ENCODE measurements at regions not wholly inside any gene's neighbourhood (a gene's known extent, or its start where the extent isn't known, plus 50 kb on each side); places are given as distances from the start of the nearest gene placed in this dataset.

DNA sequence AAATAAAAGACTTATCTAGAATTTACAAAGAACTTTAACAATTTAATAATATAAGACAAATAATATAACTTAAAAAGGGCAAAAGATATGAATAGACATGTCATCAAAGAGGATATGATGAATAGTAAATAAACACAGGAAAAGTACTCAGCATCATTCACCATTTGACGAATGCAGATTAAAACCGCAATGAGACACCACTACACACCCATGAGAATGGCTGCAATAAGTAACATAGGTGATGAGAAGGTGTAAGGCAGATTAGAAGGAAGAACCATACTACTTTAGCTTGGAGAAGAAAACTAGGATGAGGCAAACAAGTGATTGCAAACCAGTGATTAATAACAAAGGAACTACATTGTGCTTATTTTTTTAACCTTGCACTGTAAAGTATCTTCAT is 152.0 kb downstream of the CYRIA start:
- no peaks in the 10 kb centered on the region for H3K9me3 ChIP-seq (ENCODE audit: control insufficient read depth, low read depth, low read length)
- H2BK15ac ChIP-seq (ENCODE audit: low read depth, low read length): no peak overlapping the region
- H2AK5ac ChIP-seq (ENCODE audit: insufficient read length, low read length): no peak overlapping the region
- no peak overlapping the region for H3K4me2 ChIP-seq (ENCODE audit: insufficient read depth, insufficient read length, low read length)
- H3K23ac ChIP-seq (ENCODE audit: insufficient read length, low read depth, low read length): no peak overlapping the region
- no peak for TF ChIP-seq CTCF (conservative IDR thresholded peaks at IDR 0.05)
- no peaks in the 10 kb centered on the region for H3K36me3 Mint-ChIP-seq (ENCODE audit: insufficient read depth in 1 of 3, low read depth in 3 of 3)
- no peaks in the 10 kb centered on the region for H3K79me2 ChIP-seq (ENCODE audit: insufficient read depth, low read length)
- no peaks in the 10 kb centered on the region for H3K79me1 ChIP-seq (ENCODE audit: insufficient read depth, low read depth, low read length, poor library complexity, severe bottlenecking)
- H4K20me1 ChIP-seq (ENCODE audit: control insufficient read depth, insufficient read depth, insufficient read length): no peaks in the 10 kb centered on the region
- H3K4me3 Mint-ChIP-seq: no peak overlapping the region
- H3K18ac ChIP-seq (ENCODE audit: insufficient read length, low read depth, low read length): no peak overlapping the region
- H2BK120ac ChIP-seq (ENCODE audit: low read depth, low read length, poor library complexity, severe bottlenecking): no peak overlapping the region
- H3K56ac ChIP-seq (ENCODE audit: insufficient read length, low read depth, low read length): no peak overlapping the region
- H3K9me3 Mint-ChIP-seq: no peaks in the 10 kb centered on the region
- no peak overlapping the region for H3T11ph ChIP-seq (ENCODE audit: low read length)
- no peak overlapping the region for H2BK5ac ChIP-seq (ENCODE audit: insufficient read length, low read length)
- no peak overlapping the region for H3K4ac ChIP-seq (ENCODE audit: low read depth, low read length)
- H2AFZ ChIP-seq (ENCODE audit: low read length): no peak overlapping the region
- H3K27me3 ChIP-seq (ENCODE audit: insufficient read depth, low read length): no peaks in the 10 kb centered on the region
- H2BK20ac ChIP-seq (ENCODE audit: low read depth, low read length, poor library complexity, severe bottlenecking): no peak overlapping the region
- H3K27me3 Mint-ChIP-seq (ENCODE audit: low read depth): peaks cover 21% of the 10 kb centered on the region
- H3K4me1 ChIP-seq (ENCODE audit: insufficient read depth, low read length): no peaks in the 10 kb centered on the region
- H3K27ac Mint-ChIP-seq: no peak overlapping the region
- no peak overlapping the region for H2BK12ac ChIP-seq (ENCODE audit: insufficient read length, low read depth, low read length)
- no peak overlapping the region for H3K9ac ChIP-seq (ENCODE audit: extremely low read depth, insufficient read length, low read length)
- no peak overlapping the region for H3K14ac ChIP-seq (ENCODE audit: insufficient read depth, low read length)
- peaks cover 4 to 7% of the 10 kb centered on the region in 2 experiments; a peak in 3 of 4 replicates for H3K4me1 Mint-ChIP-seq
- H4K8ac ChIP-seq (replicated peaks; ENCODE audit: insufficient read length, low read depth, low read length): no peak overlapping the region
- WGBS (ENCODE audit: extremely low coverage, insufficient read length, low lambda C conversion rate): no CpG with 5 or more reads among the region's 2 CpGs
- no peak overlapping the region for H4K91ac ChIP-seq (ENCODE audit: insufficient read length, low read depth, low read length)
- no peak overlapping the region for H4K5ac ChIP-seq (ENCODE audit: insufficient read length, low read depth, low read length)
- no peak for DNase-seq
- no peak overlapping the region for H3K27ac ChIP-seq (ENCODE audit: insufficient read length, low read depth, low read length)
- peaks cover under 1% of the 10 kb centered on the region for H3K23me2 ChIP-seq (ENCODE audit: insufficient read length, low read depth, low read length, poor library complexity, severe bottlenecking)

Data from H9 (cell line).